Lower leg skin (tissue), 3 donors: ENCODE measurements at regions not wholly inside any gene's neighbourhood (a gene's known extent, or its start where the extent isn't known, plus 50 kb on each side); places are given as distances from the start of the nearest gene placed in this dataset.

Experiments
- CTCF ChIP-seq, 3 donors: fragments of 450-650 bp; IDR thresholded peaks; one replicate each; pipeline ENCODE4 v1.5.1; 2016; ENCODE audit warnings: antibody characterized with exemption in 3 of 3, mild to moderate bottlenecking in 3 of 3, moderate library complexity in 2 of 3
- POLR2A ChIP-seq, 2 donors: fragments of 450-650 bp; IDR thresholded peaks; one replicate each; pipeline ENCODE4 v1.6.1; 2016 to 2017; ENCODE audit warnings: antibody characterized with exemption in 2 of 2, mild to moderate bottlenecking in 1 of 2, moderate library complexity in 1 of 2

GRCh38 chr19:33938821-33939220 is 142.2 kb downstream of the KCTD15 start:
- TF ChIP-seq CTCF (IDR thresholded peaks at IDR 0.05) (no peak), POLR2A (IDR thresholded peaks at IDR 0.05) (no peak)
